Stimulated activated CD8-positive, alpha-beta memory T cell treated with anti-CD3 and anti-CD28 coated beads, Interleukin-7, amount 100 ng/mL, for 1 hour (primary cell): ENCODE measurements at regions not wholly inside any gene's neighbourhood (a gene's known extent, or its start where the extent isn't known, plus 50 kb on each side); places are given as distances from the start of the nearest gene placed in this dataset.

Experiments
- DNase-seq, 2 donors: peaks; one replicate each; pipeline ENCODE4 v3.0.0-alpha.2; 2020; ENCODE audit warnings: low read depth in 2 of 2

- DNase-seq: no peak
These were observed 1213.7 kb downstream of the KCNT2 start for GRCh38 chr1:195394567-195394966.

- DNase-seq: no peak
These were observed 1232.0 kb downstream of the KCNT2 start for GRCh38 chr1:195376190-195376589.

- no peak for DNase-seq
These were observed 1234.4 kb downstream of the KCNT2 start for GRCh38 chr1:195373856-195374255.

GRCh38 chr1:195345149-195345548 is 1263.1 kb downstream of the KCNT2 start:
- DNase-seq: no peak

GRCh38 chr1:195337646-195338045 is 1270.6 kb downstream of the KCNT2 start:
- DNase-seq: no peak

GRCh38 chr1:195336812-195337211 is 1271.4 kb downstream of the KCNT2 start:
- DNase-seq: no peak

- DNase-seq: no peak
These were observed 1272.7 kb downstream of the KCNT2 start for GRCh38 chr1:195335541-195335940.

- DNase-seq: no peak
These were observed 1276.1 kb downstream of the KCNT2 start for GRCh38 chr1:195332102-195332501.

- no peak for DNase-seq
These were observed 1279.6 kb downstream of the KCNT2 start for GRCh38 chr1:195328681-195329080.

- DNase-seq: no peak
These were observed 1280.1 kb downstream of the KCNT2 start for GRCh38 chr1:195328102-195328501.

GRCh38 chr1:195327361-195327760 is 1280.9 kb downstream of the KCNT2 start:
- no peak for DNase-seq

- DNase-seq: no peak
These were observed 1281.9 kb downstream of the KCNT2 start for GRCh38 chr1:195326325-195326724.

GRCh38 chr1:195325181-195325580 is 1283.1 kb downstream of the KCNT2 start:
- no peak for DNase-seq

GRCh38 chr1:195306281-195306680 is 1302.0 kb downstream of the KCNT2 start:
- no peak for DNase-seq

- DNase-seq: no peak
These were observed 1313.3 kb downstream of the KCNT2 start for GRCh38 chr1:195294911-195295310.

- DNase-seq: no peak
These were observed 1329.6 kb downstream of the KCNT2 start for GRCh38 chr1:195278644-195279043.

- no peak for DNase-seq
These were observed 1332.5 kb downstream of the KCNT2 start for GRCh38 chr1:195275710-195276109.

GRCh38 chr1:195251900-195252299 is 1356.3 kb downstream of the KCNT2 start:
- DNase-seq: no peak

GRCh38 chr1:195243492-195243891 is 1364.7 kb downstream of the KCNT2 start:
- no peak for DNase-seq

GRCh38 chr1:195241066-195241465 is 1367.2 kb downstream of the KCNT2 start:
- no peak for DNase-seq

GRCh38 chr1:195238313-195238712 is 1369.9 kb downstream of the KCNT2 start:
- no peak for DNase-seq

- no peak for DNase-seq
These were observed 1371.0 kb downstream of the KCNT2 start for GRCh38 chr1:195236991-195237889.

GRCh38 chr1:195218428-195219212 is 1389.6 kb downstream of the KCNT2 start:
- no peak for DNase-seq
